OCI-LY1 (cell line): ENCODE measurements at regions not wholly inside any gene's neighbourhood (a gene's known extent, or its start where the extent isn't known, plus 50 kb on each side); places are given as distances from the start of the nearest gene placed in this dataset.

Experiments
- EZH2 ChIP-seq: fragments of 200-600 bp; sonication (generic), shearing (Covaris generic); IDR thresholded peaks from 2 replicates; pipeline ENCODE4 v1.8.0; 2017; ENCODE audit warnings: borderline replicate concordance, mixed run types, mild to moderate bottlenecking, antibody characterized with exemption, low read length, moderate library complexity, mixed read lengths
- TF ChIP-seq, protein P1 (sequence below): fragments of 200-600 bp; sonication (generic), shearing (Covaris generic); IDR thresholded peaks from 2 replicates; pipeline ENCODE4 v1.5.1; 2017; ENCODE audit warnings: mild to moderate bottlenecking, antibody characterized with exemption, low read length, moderate library complexity, mixed read lengths

DNA sequence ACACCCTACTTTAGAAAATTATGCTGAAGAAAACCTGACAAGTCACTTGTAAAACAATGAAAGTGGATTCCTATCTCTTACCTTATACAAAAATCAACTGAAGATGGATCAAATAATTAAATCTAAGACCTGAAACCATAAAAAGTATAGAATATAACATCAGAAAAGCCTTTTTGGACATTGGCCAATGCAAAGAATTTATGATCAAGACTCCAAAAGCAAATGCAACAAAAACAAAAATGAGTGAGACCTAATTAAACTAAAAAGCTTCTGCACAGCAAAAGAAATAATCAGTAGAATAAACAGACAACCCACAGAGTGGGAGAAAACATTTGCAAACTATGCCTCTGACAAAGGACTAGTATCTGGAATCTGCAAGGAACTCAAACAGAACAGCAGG lies 303.0 kb upstream of the CDH9 start:
- TF ChIP-seq, protein P1, sequence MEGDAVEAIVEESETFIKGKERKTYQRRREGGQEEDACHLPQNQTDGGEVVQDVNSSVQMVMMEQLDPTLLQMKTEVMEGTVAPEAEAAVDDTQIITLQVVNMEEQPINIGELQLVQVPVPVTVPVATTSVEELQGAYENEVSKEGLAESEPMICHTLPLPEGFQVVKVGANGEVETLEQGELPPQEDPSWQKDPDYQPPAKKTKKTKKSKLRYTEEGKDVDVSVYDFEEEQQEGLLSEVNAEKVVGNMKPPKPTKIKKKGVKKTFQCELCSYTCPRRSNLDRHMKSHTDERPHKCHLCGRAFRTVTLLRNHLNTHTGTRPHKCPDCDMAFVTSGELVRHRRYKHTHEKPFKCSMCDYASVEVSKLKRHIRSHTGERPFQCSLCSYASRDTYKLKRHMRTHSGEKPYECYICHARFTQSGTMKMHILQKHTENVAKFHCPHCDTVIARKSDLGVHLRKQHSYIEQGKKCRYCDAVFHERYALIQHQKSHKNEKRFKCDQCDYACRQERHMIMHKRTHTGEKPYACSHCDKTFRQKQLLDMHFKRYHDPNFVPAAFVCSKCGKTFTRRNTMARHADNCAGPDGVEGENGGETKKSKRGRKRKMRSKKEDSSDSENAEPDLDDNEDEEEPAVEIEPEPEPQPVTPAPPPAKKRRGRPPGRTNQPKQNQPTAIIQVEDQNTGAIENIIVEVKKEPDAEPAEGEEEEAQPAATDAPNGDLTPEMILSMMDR, result no peak
- TF ChIP-seq EZH2, result no peak
